SK-N-MC (cell line): ENCODE measurements at regions not wholly inside any gene's neighbourhood (a gene's known extent, or its start where the extent isn't known, plus 50 kb on each side); places are given as distances from the start of the nearest gene placed in this dataset.

Experiments used
- EZH2 ChIP-seq: fragments of 200-600 bp; sonication (generic); IDR thresholded peaks from one replicate; pipeline ENCODE4 v1.6.1; 2017; ENCODE audit warnings: antibody characterized with exemption
- POLR2AphosphoS5 ChIP-seq: IDR thresholded peaks from 2 replicates; pipeline ENCODE4 v1.6.1; 2012; ENCODE audit warnings: mild to moderate bottlenecking, low read depth, low read length, borderline replicate concordance

DNA sequence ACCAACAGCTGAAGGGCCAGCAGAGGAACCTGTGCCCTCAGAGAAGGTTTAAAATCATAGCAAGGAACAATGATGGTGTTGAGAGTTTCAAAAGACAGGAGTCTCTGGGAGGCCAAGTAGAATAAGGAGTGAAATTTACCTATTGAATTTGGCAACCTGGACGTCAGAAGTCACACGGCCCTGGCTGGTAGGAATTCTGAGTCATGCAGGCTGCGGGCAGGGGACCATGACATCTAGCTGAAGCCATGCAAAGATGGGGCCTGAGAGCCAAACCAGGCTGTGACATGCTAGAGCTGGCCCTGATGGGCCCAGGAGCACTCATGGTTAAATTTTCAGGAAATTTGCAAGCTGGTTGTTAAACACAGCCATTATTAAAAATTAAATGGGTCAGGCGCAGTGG, 64.0 kb upstream of the SNX9 start:
- no peak for TF ChIP-seq POLR2AphosphoS5
- TF ChIP-seq EZH2 = no peak
